DOHH2 (cell line): ENCODE measurements at regions not wholly inside any gene's neighbourhood (a gene's known extent, or its start where the extent isn't known, plus 50 kb on each side); places are given as distances from the start of the nearest gene placed in this dataset.

Experiments
- CTCF ChIP-seq: fragments of 200-600 bp; sonication (generic); IDR thresholded peaks from one replicate; pipeline ENCODE4 v1.5.1; 2014; ENCODE audit warnings: antibody characterized with exemption, mild to moderate bottlenecking, low read depth, low read length; ENCODE audit not compliant: poor library complexity, severe bottlenecking
- EZH2phosphoT487 ChIP-seq: fragments of 200-600 bp; sonication (generic); IDR thresholded peaks from 2 replicates; pipeline ENCODE4 v1.6.1; 2017; ENCODE audit warnings: borderline replicate concordance, mild to moderate bottlenecking, antibody characterized with exemption, low read length, moderate library complexity, mixed read lengths

DNA sequence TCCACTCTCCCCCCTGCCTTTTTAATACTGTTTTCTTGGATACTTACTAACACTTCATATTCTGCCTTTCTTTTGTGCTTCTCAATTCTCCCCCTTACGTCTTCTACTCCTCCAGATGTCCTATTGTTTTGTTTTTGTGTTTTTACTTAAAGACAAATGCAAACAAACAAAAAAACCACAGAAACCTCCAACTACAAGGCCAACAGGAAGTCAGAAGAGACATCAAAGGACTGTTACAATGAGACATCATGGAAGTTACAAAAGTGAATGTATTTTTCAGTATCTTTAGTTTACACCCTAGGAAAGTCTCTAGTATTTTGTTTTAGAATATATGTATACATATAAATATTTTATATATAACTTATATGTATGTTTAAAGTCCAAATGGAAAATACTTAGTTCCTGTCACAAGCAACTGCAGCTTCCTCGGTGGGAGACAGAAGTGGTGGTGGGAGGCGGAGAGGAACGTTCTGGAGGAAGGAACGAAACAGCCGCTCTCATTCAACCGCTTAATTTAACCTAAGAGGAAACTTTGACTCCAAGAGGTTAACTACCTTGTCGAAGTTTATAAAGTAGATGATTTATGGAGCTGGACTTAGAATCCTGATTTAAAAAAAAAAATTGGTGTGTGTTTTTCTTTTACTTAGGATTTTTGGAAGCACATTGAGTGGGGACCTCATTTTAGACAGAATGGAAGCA, 168.9 kb upstream of the PDE10A start:
- no peak for TF ChIP-seq CTCF
- no peak for TF ChIP-seq EZH2phosphoT487
